Ishikawa (cell line): ENCODE measurements at regions not wholly inside any gene's neighbourhood (a gene's known extent, or its start where the extent isn't known, plus 50 kb on each side); places are given as distances from the start of the nearest gene placed in this dataset.

ENCODE experiments used
- CEBPB ChIP-seq: IDR thresholded peaks from 2 replicates; pipeline ENCODE4 v1.6.1; 2012
- CREB1 ChIP-seq: IDR thresholded peaks from 2 replicates; pipeline ENCODE4 v1.6.1; 2012; ENCODE audit warnings: low read depth
- EGR1 ChIP-seq: IDR thresholded peaks from 2 replicates; pipeline ENCODE4 v1.6.1; 2012
- EP300 ChIP-seq: IDR thresholded peaks from 2 replicates; pipeline ENCODE4 v1.6.1; 2012; ENCODE audit warnings: borderline replicate concordance
- FOXM1 ChIP-seq: IDR thresholded peaks from 2 replicates; pipeline ENCODE4 v1.6.1; 2012; ENCODE audit warnings: low read depth, borderline replicate concordance
- MAX ChIP-seq: IDR thresholded peaks from 2 replicates; pipeline ENCODE4 v1.6.1; 2012
- RAD21 ChIP-seq: IDR thresholded peaks from 2 replicates; pipeline ENCODE4 v1.6.1; 2012; ENCODE audit warnings: low read depth
- TAF1 ChIP-seq: IDR thresholded peaks from 2 replicates; pipeline ENCODE4 v1.6.1; 2012; ENCODE audit warnings: low read depth, mild to moderate bottlenecking
- TEAD4 ChIP-seq: IDR thresholded peaks from 2 replicates; pipeline ENCODE4 v1.6.1; 2012
- YY1 ChIP-seq: IDR thresholded peaks from 2 replicates; pipeline ENCODE4 v1.6.1; 2012; ENCODE audit warnings: low read depth
- ZBTB7A ChIP-seq: IDR thresholded peaks from 2 replicates; pipeline ENCODE4 v1.6.1; 2012; ENCODE audit warnings: low read depth
- TF ChIP-seq, protein P1 (sequence below): IDR thresholded peaks from 2 replicates; pipeline ENCODE4 v1.6.1; 2012; ENCODE audit warnings: low read depth, mild to moderate bottlenecking

- no peak for TF ChIP-seq EP300
- no peak for TF ChIP-seq YY1
- TF ChIP-seq RAD21 = no peak
- no peak for TF ChIP-seq EGR1
- TF ChIP-seq, protein P1, sequence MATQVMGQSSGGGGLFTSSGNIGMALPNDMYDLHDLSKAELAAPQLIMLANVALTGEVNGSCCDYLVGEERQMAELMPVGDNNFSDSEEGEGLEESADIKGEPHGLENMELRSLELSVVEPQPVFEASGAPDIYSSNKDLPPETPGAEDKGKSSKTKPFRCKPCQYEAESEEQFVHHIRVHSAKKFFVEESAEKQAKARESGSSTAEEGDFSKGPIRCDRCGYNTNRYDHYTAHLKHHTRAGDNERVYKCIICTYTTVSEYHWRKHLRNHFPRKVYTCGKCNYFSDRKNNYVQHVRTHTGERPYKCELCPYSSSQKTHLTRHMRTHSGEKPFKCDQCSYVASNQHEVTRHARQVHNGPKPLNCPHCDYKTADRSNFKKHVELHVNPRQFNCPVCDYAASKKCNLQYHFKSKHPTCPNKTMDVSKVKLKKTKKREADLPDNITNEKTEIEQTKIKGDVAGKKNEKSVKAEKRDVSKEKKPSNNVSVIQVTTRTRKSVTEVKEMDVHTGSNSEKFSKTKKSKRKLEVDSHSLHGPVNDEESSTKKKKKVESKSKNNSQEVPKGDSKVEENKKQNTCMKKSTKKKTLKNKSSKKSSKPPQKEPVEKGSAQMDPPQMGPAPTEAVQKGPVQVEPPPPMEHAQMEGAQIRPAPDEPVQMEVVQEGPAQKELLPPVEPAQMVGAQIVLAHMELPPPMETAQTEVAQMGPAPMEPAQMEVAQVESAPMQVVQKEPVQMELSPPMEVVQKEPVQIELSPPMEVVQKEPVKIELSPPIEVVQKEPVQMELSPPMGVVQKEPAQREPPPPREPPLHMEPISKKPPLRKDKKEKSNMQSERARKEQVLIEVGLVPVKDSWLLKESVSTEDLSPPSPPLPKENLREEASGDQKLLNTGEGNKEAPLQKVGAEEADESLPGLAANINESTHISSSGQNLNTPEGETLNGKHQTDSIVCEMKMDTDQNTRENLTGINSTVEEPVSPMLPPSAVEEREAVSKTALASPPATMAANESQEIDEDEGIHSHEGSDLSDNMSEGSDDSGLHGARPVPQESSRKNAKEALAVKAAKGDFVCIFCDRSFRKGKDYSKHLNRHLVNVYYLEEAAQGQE = no peak
- TF ChIP-seq FOXM1 = no peak
- TF ChIP-seq TAF1 = no peak
- no peak for TF ChIP-seq CREB1
- TF ChIP-seq TEAD4 = no peak
- TF ChIP-seq MAX = no peak
- no peak for TF ChIP-seq ZBTB7A
- TF ChIP-seq CEBPB = no peak
Observed at GRCh38 chr1:65504263-65504662, 83.8 kb downstream of the LEPR start.
